Body of pancreas (tissue), 4 donors: ENCODE measurements at regions not wholly inside any gene's neighbourhood (a gene's known extent, or its start where the extent isn't known, plus 50 kb on each side); places are given as distances from the start of the nearest gene placed in this dataset.

Experiments used
- ATAC-seq: fragments of 150-250 bp; one replicate; pipeline ENCODE4 v1.9.1; 2016
- DNase-seq, 4 donors: peaks; one replicate each; pipeline ENCODE4 v3.0.0-alpha.2; 2019
- H3K27ac ChIP-seq, 4 donors: fragments of 200-600 bp; sonication (generic); 1 replicate in 3 of 4; 2 replicates in 1 of 4; pipeline versions ENCODE4 v1.5.1 to v1.6.1; 2016 to 2019; ENCODE audit warnings: mild to moderate bottlenecking in 1 of 4, mixed read lengths in 1 of 4, moderate library complexity in 1 of 4
- H3K27me3 ChIP-seq, 2 donors: fragments of 200-600 bp; sonication (generic); one replicate each; pipeline ENCODE4 v1.6.0; 2016; ENCODE audit warnings: mild to moderate bottlenecking in 1 of 2
- H3K36me3 ChIP-seq, 2 donors: fragments of 200-600 bp; sonication (generic); replicated peaks in 1 of 2; 2 replicates each; pipeline ENCODE4 v1.5.1; 2016; ENCODE audit warnings: low read depth in 2 of 2; ENCODE audit not compliant: insufficient read depth in 1 of 2
- H3K4me1 ChIP-seq: fragments of 200-600 bp; sonication (generic); one replicate; pipeline ENCODE4 v1.6.0; 2016
- H3K4me3 ChIP-seq, 2 donors: fragments of 200-600 bp; sonication (generic); 1 replicate in 1 of 2; 2 replicates in 1 of 2; pipeline ENCODE4 v1.5.1; 2016 to 2019
- H3K9me3 ChIP-seq, 3 donors: fragments of 200-600 bp; sonication (generic); 1 replicate in 2 of 3; 2 replicates in 1 of 3; pipeline ENCODE4 v1.5.1; 2016
- CTCF ChIP-seq, 7 experiments: fragments of 450-650 bp in 4 of 7; fragments of 200-600 bp in 3 of 7; sonication (generic) in 3 of 7; IDR thresholded peaks; one replicate each; pipeline ENCODE4 v1.5.1; 2016 to 2019; ENCODE audit warnings: antibody characterized with exemption in 7 of 7
- POLR2A ChIP-seq, 3 donors: fragments of 450-650 bp; IDR thresholded peaks; one replicate each; pipeline ENCODE4 v1.6.1; 2016; ENCODE audit warnings: antibody characterized with exemption in 3 of 3, mild to moderate bottlenecking in 2 of 3
- WGBS, 2 donors: methylation state at CpG; one replicate each; pipeline ENCODE4 v1.1.5; 2017; 5-methylcytosine and 5-hydroxymethylcytosine counted together
- intact Hi-C: fragments of 100-400 bp; cut with DNase I; formaldehyde crosslinking; loops from one replicate; pipeline ENCODE4 v1.15.1; 2023

GRCh38 chr1:106498238-106498637 is 558.2 kb upstream of the PRMT6 start:
- no peak overlapping the region for H3K4me3 ChIP-seq
- no peaks in the 10 kb centered on the region for H3K27me3 ChIP-seq
- no peak overlapping the region for H3K27ac ChIP-seq
- H3K4me1 ChIP-seq: no peaks in the 10 kb centered on the region
- DNase-seq: no peak
- no peaks in the 10 kb centered on the region for H3K36me3 ChIP-seq
- intact Hi-C loops: no loop called here
- H3K9me3 ChIP-seq: no peaks in the 10 kb centered on the region
- WGBS, 2 donors: 61 to 64% methylated on average over 1 of the region's 1 CpG
- no peak for ATAC-seq
- TF ChIP-seq CTCF (IDR thresholded peaks at IDR 0.05) (no peak), POLR2A (IDR thresholded peaks at IDR 0.05) (no peak)

GRCh38 chr1:106502659-106503058 is 553.8 kb upstream of the PRMT6 start:
- DNase-seq: no peak
- H3K36me3 ChIP-seq: no peaks in the 10 kb centered on the region
- intact Hi-C loops: no loop called here
- 54 to 67% methylated on average over 1 of the region's 1 CpG for WGBS, 2 donors
- H3K9me3 ChIP-seq: no peaks in the 10 kb centered on the region
- ATAC-seq: no peak
- H3K4me1 ChIP-seq: no peaks in the 10 kb centered on the region
- TF ChIP-seq CTCF (IDR thresholded peaks at IDR 0.05) (no peak), POLR2A (IDR thresholded peaks at IDR 0.05) (no peak)
- no peak overlapping the region for H3K4me3 ChIP-seq
- H3K27me3 ChIP-seq: no peaks in the 10 kb centered on the region
- no peak overlapping the region for H3K27ac ChIP-seq

GRCh38 chr1:106515375-106515774 is 541.1 kb upstream of the PRMT6 start:
- H3K4me1 ChIP-seq: no peaks in the 10 kb centered on the region
- intact Hi-C loops: no loop called here
- TF ChIP-seq POLR2A (IDR thresholded peaks at IDR 0.05) (no peak), CTCF (IDR thresholded peaks at IDR 0.05) (no peak)
- no peaks in the 10 kb centered on the region for H3K36me3 ChIP-seq
- 28 to 34% methylated on average over 3 of the region's 3 CpGs for WGBS, 2 donors
- ATAC-seq (no peak), DNase-seq (no peak)
- H3K9me3 ChIP-seq: no peaks in the 10 kb centered on the region
- no peaks in the 10 kb centered on the region for H3K27me3 ChIP-seq
- H3K27ac ChIP-seq: no peak overlapping the region
- no peak overlapping the region for H3K4me3 ChIP-seq

- TF ChIP-seq CTCF (IDR thresholded peaks at IDR 0.05) (no peak), POLR2A (IDR thresholded peaks at IDR 0.05) (no peak)
- WGBS, 2 donors: 51 to 60% methylated on average over 3 of the region's 3 CpGs
These were observed 539.2 kb upstream of the PRMT6 start for GRCh38 chr1:106517224-106517623.

GRCh38 chr1:106523497-106523896 is 533.0 kb upstream of the PRMT6 start:
- Histone ChIP-seq H3K4me1 (no peaks in the 10 kb centered on the region), H3K9me3 (no peaks in the 10 kb centered on the region), H3K4me3 (no peak overlapping the region), H3K27ac (no peak overlapping the region), H3K27me3 (no peaks in the 10 kb centered on the region), H3K36me3 (no peaks in the 10 kb centered on the region)
- WGBS, 2 donors: 39 to 45% methylated on average over 6 of the region's 6 CpGs
- intact Hi-C loops: no loop called here
- DNase-seq (no peak), ATAC-seq (no peak)
- TF ChIP-seq POLR2A (IDR thresholded peaks at IDR 0.05) (no peak), CTCF (IDR thresholded peaks at IDR 0.05) (no peak)

More at GRCh38 chr1:106517224-106517623, 539.2 kb upstream of the PRMT6 start:
- no peak overlapping the region for H3K27ac ChIP-seq
- H3K9me3 ChIP-seq: no peaks in the 10 kb centered on the region
- ATAC-seq (no peak), DNase-seq (no peak)
- H3K4me3 ChIP-seq: no peak overlapping the region
- no peaks in the 10 kb centered on the region for H3K4me1 ChIP-seq
- no peaks in the 10 kb centered on the region for H3K27me3 ChIP-seq
- intact Hi-C loops: no loop called here
- no peaks in the 10 kb centered on the region for H3K36me3 ChIP-seq
